ENCODE measurements at regions not wholly inside any gene's neighbourhood (a gene's known extent, or its start where the extent isn't known, plus 50 kb on each side); places are given as distances from the start of the nearest gene placed in this dataset.

DNA sequence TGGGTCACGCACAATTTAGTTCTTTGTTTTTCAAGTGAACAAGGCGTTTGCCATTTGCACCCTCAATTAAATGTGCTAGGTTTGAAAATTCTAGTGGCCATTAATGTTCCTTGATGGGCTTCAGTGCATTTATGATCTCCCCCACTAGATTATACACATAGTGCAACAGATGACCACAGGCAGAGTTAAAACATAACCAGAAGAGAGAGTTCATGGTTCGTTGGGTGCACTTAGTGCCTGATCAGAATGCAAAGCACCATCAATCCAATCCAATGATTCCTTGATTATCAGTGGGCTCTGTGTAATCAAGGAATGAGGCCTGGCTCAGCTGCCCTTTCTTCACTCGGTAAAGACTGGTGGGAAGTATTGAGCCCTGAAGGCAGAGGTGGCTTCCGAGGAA is 334.5 kb downstream of the PRDM2 start:
- no peak for DNase-seq
- WGBS, 4 donors = 66 to 83% (median 75%) methylated on average over 5 of the region's 5 CpGs
- TF ChIP-seq, protein P1, sequence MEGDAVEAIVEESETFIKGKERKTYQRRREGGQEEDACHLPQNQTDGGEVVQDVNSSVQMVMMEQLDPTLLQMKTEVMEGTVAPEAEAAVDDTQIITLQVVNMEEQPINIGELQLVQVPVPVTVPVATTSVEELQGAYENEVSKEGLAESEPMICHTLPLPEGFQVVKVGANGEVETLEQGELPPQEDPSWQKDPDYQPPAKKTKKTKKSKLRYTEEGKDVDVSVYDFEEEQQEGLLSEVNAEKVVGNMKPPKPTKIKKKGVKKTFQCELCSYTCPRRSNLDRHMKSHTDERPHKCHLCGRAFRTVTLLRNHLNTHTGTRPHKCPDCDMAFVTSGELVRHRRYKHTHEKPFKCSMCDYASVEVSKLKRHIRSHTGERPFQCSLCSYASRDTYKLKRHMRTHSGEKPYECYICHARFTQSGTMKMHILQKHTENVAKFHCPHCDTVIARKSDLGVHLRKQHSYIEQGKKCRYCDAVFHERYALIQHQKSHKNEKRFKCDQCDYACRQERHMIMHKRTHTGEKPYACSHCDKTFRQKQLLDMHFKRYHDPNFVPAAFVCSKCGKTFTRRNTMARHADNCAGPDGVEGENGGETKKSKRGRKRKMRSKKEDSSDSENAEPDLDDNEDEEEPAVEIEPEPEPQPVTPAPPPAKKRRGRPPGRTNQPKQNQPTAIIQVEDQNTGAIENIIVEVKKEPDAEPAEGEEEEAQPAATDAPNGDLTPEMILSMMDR (IDR thresholded peaks at IDR 0.05) = no peak
- no peak for TF ChIP-seq POLR2A (IDR thresholded peaks at IDR 0.05)
- H3K9me3 ChIP-seq (replicated peaks in 1 of 3) = no peaks in the 10 kb centered on the region
- intact Hi-C loops (cut with DNase I) = no loop called here
- H3K4me1 ChIP-seq (replicated peaks in 1 of 2) = no peaks in the 10 kb centered on the region
- H3K4me3 ChIP-seq = no peak overlapping the region
- H3K36me3 ChIP-seq (replicated peaks in 1 of 2) = no peaks in the 10 kb centered on the region
- no peaks in the 10 kb centered on the region for H3K27me3 ChIP-seq
- H3K27ac ChIP-seq = no peak overlapping the region

DNA sequence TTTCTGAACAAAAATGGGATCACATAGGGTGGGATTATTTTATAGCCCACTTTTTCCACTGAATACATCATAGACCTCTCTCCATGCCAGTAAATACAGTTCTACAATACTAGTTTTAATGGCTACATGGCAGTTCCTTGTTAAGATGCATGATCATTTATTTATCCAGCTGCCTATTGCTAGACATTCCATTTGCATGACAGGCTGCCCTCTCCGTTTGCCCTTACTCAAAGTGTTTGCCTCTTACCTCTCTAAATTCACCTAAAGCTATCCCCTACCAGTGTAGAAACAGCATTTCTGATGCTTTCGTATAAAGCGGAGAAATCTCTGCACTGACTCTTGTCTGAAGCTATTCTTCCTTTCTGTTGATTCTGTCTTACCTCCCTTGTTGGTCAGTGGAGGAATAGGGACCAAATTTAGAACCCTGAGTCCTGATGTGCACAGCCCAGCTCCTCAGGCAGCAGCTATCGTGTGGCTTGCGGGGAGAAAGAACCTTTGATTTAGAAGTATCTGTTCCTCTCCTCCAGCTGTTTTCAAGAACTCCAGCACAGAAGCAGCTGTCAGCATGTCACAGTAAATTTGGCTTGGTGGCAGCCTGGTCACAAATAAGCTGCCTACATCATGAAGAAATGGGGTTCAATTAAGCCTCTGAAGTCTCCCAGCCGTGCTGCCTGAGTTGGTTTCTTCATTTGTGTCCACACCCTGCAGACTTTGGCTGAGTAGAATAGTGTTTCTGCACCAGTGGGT is 337.3 kb downstream of the PRDM2 start:
- Histone ChIP-seq H3K27me3 (no peaks in the 10 kb centered on the region), H3K9me3 (replicated peaks in 1 of 3) (peaks cover 0 to 5% (median 4%) of the 10 kb centered on the region in 3 donors), H3K4me1 (replicated peaks in 1 of 2) (no peaks in the 10 kb centered on the region), H3K36me3 (replicated peaks in 1 of 2) (no peaks in the 10 kb centered on the region), H3K4me3 (no peak overlapping the region), H3K27ac (no peak overlapping the region)
- DNase-seq = no peak
- intact Hi-C loops (cut with DNase I) = no loop called here
- TF ChIP-seq, protein P1 (IDR thresholded peaks at IDR 0.05) = no peak
- TF ChIP-seq POLR2A (IDR thresholded peaks at IDR 0.05) = no peak
- 59 to 74% (median 66%) methylated on average over 6 of the region's 6 CpGs for WGBS, 4 donors

DNA sequence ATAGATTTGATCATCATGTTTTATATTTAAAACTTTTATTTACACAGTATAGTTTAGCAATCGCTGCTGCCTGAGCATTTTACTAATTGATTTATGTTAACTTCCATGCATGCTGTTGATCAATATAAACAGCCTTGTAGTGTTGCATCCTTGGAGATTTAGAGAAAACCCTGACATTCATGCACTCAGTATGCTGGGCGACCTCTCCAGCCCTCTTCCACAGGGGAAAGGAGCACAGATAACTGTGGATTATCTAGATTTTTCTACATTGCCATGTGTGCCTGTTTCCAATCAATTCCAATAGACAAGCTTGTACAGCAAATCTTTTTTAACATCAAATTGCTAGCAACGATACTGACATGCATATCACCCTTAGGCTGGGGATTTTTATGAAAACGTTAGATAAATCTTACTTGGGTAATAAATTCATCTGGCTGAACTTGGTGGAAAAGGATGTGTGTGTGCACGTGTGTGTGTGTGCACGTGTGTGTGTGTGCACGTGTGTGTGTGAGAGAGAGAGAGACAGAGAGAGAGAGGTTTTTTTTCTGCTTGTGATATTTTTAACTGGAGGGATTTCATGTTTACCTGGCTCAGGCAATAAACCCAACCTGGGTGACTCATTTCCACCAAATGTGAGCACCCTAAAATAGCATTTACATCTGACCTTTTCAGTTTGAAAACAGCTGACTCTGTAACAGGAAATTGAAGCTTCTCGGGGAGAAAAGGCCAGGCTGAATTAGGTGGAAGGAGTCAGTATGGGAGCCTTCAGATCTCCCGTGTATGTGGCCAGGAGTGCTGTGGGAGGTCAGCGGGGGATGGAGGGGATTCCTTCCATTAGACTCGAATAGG is 339.8 kb downstream of the PRDM2 start:
- intact Hi-C loops (cut with DNase I) = no loop called here
- Histone ChIP-seq H3K27me3 (no peaks in the 10 kb centered on the region), H3K36me3 (replicated peaks in 1 of 2) (no peaks in the 10 kb centered on the region), H3K4me3 (no peak overlapping the region), H3K27ac (no peak overlapping the region), H3K4me1 (replicated peaks in 1 of 2) (no peaks in the 10 kb centered on the region), H3K9me3 (replicated peaks in 1 of 3) (peaks cover 0 to 5% (median 4%) of the 10 kb centered on the region in 3 donors)
- WGBS, 4 donors = 42 to 47% (median 45%) methylated on average over 11 of the region's 11 CpGs
- no peak for DNase-seq
- TF ChIP-seq POLR2A (IDR thresholded peaks at IDR 0.05) = no peak
- TF ChIP-seq, protein P1 (IDR thresholded peaks at IDR 0.05) = no peak

DNA sequence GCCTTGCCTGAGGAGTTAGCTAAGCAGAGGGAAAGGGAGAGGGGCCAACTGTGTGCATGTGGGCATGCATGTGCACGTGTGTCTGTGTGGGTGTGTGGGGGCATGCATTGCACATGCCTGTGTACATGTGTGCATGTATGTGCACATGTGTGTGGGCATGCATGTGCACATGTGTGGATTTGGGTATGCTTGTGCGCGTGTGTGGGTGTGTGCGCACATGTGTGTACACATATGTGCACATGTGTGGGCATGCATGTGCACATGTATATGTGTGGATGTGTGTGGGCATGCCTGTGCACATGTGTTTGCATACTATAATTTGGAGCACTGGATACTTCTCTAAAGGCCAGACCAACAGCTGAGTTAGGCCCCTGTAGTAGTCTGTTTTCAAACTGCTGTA is 350.0 kb downstream of the PRDM2 start:
- Histone ChIP-seq H3K36me3 (replicated peaks in 1 of 2) (no peaks in the 10 kb centered on the region), H3K9me3 (replicated peaks in 1 of 3) (no peaks in the 10 kb centered on the region), H3K27ac (no peak overlapping the region), H3K4me3 (no peak overlapping the region), H3K4me1 (replicated peaks in 1 of 2) (no peaks in the 10 kb centered on the region), H3K27me3 (no peaks in the 10 kb centered on the region)
- WGBS, 4 donors = 56 to 63% (median 58%) methylated on average over 3 to 4 of the region's 4 CpGs
- intact Hi-C loops (cut with DNase I) = no loop called here
- DNase-seq = no peak
- TF ChIP-seq POLR2A (IDR thresholded peaks at IDR 0.05) = no peak
- TF ChIP-seq, protein P1 (IDR thresholded peaks at IDR 0.05) = no peak
